Stimulated activated CD4-positive, alpha-beta T cell treated with anti-CD3 and anti-CD28 coated beads, TNF-alpha, amount 100 ng/mL, for 48 hours (primary cell): ENCODE measurements at regions not wholly inside any gene's neighbourhood (a gene's known extent, or its start where the extent isn't known, plus 50 kb on each side); places are given as distances from the start of the nearest gene placed in this dataset.

Experiments
- DNase-seq, 3 donors: peaks; one replicate each; pipeline ENCODE4 v3.0.0-alpha.2; 2020; ENCODE audit warnings: low read depth in 3 of 3

DNA sequence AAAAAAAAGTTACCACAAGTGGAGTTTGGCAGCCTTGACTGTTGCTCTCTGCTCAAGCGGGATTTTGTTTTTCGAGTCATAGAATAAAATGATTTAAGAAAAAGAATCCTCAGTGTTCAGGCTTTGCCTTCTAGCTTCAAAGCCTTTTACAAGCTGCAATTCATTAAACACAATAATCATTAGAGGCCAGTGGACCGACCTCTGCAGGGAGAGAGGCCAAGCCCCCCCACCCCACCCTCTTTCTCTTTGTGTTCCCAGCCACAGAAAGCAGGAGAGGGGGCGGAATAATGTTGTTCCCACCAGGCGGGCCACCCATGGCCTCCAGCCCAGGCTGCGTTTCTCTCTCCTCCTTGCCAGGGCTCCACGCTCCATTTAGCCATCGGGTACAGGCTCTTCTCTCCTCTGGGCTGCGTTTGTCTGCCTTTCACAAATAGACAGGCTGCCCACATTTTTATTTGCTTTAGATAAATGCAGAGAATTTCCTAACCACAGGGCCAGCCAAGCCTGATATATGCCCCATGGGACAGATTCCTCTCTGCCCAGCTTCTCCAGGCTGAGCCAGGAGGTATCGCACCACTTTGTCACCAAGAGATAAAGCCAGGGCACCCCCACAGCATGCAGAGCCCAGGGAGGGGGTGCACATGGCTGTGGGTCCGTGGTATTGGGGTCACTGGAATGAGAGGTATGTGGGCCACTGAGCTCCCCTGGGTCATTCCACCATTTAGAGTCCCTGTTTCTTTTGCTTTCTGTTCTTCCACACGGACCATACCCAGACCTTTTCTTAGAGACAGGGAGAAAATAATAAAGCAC, 318.8 kb downstream of the PIK3R1 start:
- no peak for DNase-seq

DNA sequence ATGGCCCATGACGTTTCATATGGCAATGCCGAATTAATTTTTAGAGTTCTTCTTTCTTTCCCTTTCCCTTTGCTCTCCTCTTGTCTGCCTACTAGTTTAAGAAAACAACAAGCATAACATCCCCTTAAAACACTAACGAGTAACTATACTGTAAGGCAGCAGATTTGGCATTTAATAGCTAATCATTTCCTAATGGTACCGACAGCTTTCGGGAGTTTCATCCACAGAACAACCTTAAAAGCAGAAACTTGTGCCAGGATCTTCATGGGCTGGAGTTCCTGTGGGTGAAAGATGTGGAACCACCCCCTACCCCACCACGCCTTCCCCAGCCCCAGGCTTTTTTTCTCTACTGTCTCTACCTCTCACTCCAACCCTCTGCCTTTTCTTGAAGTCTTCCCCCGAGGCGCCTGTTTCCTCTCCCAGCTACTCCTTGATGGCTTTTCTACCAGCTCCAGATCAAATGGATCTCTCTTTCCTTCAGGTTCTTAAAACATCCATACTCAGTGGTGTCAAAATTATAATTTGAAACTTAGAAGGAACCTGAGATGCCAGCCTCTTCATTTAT, 319.5 kb downstream of the PIK3R1 start:
- DNase-seq, result no peak

DNA sequence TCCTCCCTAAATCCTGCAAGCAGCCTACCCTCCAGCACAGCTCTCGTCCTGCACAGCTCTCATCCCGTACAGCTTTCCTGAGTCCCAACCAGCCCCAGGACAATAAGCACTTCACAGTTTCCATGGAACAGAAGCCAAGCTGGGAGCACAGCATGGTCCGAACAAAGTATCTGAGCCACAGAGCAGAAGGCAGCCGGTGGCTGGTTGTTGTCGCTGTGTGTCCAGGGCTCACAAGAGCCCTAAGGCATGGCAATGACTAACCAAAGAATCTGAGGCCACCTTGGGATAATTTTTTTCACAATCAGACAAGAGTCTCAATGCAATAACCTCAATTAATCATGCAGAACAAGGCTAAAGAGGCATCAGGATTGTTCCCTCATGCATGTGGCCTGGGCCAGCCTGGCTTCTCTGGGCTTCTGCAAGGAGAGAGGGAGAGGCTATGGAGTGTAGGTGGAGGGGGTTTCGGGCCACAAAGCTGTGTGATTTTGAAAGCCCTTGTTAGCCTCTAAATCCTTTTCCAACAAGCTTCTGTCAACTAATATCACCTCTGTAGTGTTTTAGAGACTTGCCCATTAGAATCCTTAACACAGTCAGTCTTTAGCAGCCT, 323.4 kb downstream of the PIK3R1 start:
- no peak for DNase-seq

GRCh38 chr5:68540798-68541590, 325.4 kb downstream of the PIK3R1 start:
- DNase-seq, result no peak

DNA sequence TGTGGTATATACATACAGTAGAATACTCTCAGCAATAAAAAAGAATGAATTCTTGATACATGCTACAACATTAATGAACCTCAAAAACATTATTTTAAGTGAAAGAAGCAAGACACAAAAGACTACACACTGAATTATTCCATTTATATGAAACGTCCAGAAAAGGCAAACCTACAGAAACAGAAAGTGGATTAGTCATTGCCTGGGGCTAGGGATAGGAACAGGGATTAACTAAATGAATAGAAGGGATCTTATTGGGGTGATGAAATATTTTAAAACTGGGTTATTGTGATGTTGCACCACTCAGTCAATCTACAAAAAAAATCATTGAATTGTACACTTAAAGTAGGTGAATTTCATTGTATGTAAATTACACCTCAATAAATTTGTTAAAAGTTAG, 326.7 kb downstream of the PIK3R1 start:
- no peak for DNase-seq

DNA sequence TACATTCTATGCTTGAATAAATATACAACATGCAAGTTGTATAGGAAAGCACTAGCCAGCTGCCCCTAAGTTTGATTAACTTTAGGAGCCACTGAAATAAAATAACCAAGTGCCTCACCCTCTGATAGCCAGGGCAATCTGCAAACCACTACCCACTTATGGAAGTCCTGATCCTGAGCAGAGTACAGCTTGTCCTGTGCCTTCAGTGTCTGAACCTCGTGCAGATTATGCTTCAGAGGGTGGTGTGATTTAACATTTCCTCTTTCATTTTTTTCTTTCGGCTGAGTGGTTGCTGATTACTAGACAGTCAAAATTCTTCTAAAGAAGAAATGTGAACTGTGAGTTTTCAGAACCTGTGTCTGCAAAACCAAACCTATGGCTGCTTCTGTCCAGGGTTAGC, 327.7 kb downstream of the PIK3R1 start:
- no peak for DNase-seq

DNA sequence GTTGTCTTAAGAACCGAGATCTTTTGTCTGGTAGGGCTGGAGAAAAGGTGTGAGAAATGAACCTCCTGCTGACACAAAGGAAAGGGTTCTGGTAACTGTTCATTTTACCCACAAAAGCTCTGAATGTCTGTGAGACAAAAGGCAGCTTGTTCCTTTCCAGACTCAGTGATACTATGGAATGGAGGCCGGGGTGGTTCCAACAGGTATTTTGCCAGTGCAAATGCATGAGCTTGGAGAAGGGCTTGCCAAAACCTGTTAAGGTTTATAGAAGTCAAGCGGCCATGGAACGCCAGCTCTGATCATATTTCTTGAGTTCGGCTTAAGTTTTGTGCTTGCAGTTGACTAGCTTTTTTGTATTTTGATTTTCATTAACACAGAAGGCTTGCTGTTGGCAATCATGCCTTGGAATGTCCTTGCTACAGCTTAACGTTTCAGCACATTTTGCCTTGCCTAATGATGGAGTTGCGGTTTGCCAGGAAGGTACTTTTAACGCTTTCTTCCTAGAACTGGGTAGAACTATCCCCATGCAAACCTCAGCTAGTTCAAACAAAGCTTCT, 328.6 kb downstream of the PIK3R1 start:
- DNase-seq, result no peak

GRCh38 chr5:68544648-68545552, 329.3 kb downstream of the PIK3R1 start:
- DNase-seq, result no peak

- DNase-seq, result no peak
These were observed 330.2 kb downstream of the PIK3R1 start for GRCh38 chr5:68545636-68546295.

- no peak for DNase-seq
These were observed 331.5 kb downstream of the PIK3R1 start for GRCh38 chr5:68547056-68547455.

- DNase-seq, result no peak
These were observed 332.1 kb downstream of the PIK3R1 start for GRCh38 chr5:68547622-68548021.

DNA sequence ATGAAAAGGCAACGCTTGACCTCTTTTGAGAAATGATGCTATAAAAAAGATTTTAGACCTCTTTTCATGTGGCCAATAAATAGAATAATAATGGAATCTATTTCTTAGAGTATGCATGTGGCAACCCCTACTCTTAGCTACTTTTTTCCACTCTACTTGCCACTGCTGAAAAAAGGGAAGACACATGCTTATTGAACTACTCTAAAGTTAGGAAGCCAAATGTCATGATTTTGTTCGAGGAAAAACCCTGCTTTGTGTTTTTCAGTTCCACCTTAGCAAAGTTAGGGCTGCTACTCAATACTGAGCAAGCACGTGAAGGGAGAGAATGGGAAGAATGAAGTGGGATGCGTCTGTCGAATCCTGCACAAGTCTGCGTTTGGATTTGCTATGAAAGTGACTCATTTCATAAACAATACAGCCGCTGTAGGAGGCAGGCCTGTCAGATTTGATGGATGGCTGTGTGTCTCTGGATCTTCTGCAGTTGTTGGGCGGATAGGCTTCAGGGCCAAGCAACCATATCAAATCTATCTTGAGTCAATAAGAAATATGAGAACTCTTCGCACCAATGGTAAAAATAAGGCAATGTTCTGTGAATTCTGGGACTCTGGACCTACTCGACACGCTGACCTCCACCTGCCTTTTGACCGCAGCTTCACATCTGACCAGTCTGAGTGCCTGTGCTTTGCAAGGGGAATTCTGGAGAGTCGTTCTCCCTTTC, 333.6 kb downstream of the PIK3R1 start:
- DNase-seq, result no peak

DNA sequence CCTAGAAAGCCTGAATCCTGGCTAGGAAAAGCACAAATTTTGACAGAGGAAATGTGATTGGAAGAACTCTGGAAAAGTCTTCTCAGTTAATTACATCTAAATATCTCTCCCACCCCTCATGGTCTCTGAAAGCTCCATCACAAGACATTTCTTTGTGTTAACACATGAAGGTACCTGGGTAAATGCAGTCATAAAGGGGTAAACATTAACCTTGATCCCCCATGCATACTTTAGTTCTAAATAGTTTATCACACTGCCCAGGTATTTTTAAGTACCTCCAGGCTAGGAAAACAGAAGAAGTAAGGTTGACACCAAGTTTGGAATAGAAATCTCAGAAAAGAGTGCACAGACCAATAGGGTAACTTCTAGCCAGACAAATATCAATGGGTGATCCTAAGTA, 334.5 kb downstream of the PIK3R1 start:
- DNase-seq, result no peak

GRCh38 chr5:68551436-68551835, 335.9 kb downstream of the PIK3R1 start:
- no peak for DNase-seq

DNA sequence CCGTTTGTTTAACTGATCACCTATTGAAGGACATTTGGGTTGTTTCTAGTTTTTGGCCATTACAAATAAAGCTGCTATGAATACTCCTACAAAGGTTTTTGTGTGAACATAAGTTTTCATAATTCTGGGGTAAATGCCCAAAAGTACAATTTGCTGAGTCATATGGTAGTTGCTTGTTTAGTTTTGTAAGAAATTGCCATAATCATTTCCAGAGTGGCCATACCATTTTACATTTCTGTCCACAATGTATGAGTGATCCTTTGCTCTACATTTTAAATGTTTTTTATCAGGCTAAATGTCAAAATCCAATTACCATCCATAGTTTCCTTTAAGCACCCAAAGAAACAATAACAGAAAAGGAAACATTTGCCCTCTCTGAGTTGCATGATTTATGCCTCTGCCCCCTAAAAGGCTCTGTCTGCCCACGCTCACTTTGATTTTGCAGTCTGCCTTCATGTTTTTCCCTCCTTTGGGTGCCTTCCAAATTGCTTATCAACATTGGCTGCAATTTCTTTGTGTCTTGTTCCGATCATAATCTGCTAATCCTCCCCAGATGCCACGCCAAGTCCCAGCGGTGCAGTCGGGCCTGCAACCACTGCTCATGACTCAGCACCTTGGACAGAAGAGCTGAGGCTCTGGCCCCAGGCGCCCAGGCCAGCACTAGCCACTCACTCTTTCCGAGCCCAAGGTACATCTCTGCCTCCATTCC, 339.2 kb downstream of the PIK3R1 start:
- no peak for DNase-seq

DNA sequence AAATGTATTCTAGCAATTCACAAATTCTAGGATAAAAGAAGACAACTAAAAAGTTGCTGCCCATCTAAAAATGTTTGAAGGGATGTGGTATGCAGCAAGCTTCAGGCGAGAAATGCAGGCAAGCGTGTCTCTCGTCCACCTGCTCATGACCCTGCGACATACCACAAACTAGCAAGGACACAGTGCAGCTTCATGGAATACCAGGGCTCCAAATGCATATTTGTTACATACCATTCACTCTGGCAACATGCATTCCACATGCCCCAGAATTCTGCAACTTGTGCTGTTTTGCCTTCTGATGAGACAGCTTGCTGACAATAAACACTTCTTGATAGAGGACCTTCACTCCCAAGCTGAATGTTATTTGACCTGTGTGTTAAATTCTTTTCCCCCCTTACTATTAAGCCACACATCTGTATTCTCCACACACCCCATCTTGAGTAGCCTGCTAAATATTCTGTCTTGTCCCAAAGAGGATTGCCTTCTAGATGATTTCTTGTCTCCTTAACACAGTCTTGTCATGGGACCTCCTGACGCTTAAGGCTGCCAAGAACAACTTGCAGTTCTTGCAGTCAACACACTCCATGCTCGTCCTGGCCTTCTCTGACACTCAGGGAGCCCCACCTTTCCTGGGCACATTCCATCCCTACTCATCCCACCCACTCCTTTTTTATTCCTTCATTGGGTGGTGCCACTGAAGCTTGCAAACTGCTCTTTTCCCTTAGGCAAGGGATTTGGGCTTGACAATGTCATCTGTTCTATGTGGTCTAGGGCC, 340.5 kb downstream of the PIK3R1 start:
- DNase-seq, result no peak

- no peak for DNase-seq
These were observed 341.8 kb downstream of the PIK3R1 start for GRCh38 chr5:68557162-68557936.

DNA sequence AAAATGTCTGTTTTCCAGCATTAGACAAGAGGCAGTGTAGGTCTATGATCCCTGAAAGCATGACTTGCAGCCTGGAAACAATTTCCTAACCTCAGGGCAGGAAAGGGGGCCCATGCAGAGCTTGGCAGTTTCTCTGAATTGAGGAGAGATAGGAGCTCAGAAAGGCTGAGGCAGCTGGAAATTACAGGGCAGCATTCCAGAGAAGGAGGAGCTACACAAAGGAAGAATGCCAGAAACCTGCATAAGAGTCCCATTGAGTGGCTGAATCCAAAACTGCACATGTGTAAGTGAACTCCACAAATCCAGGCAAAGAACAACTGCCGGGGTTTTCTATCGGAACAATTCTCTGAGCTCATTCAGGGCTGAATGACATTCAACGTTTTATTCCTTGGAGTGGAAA, 346.8 kb downstream of the PIK3R1 start:
- DNase-seq, result no peak
